ENCODE measurements at regions not wholly inside any gene's neighbourhood (a gene's known extent, or its start where the extent isn't known, plus 50 kb on each side); places are given as distances from the start of the nearest gene placed in this dataset.

- intact Hi-C loops (cut with DNase I): no loop called here
- ATAC-seq (no peak), DNase-seq (ENCODE audit: missing footprints) (no peak)
These were observed 443.8 kb upstream of the MANEA start for GRCh38 chr6:95133578-95133977.

- ATAC-seq (no peak), DNase-seq (ENCODE audit: missing footprints) (no peak)
- intact Hi-C loops (cut with DNase I): no loop called here
These were observed 442.2 kb upstream of the MANEA start for GRCh38 chr6:95135182-95135581.

- intact Hi-C loops (cut with DNase I): no loop called here
These were observed 435.2 kb upstream of the MANEA start for GRCh38 chr6:95142101-95142500.

GRCh38 chr6:95142661-95143335, 434.5 kb upstream of the MANEA start:
- intact Hi-C loops (cut with DNase I): no loop called here
- DNase-seq (ENCODE audit: missing footprints): no peak

More at GRCh38 chr6:95142101-95142500, 435.2 kb upstream of the MANEA start:
- DNase-seq (ENCODE audit: missing footprints): no peak
- no peak for ATAC-seq

GRCh38 chr6:95143408-95144180, 433.7 kb upstream of the MANEA start:
- no peak for ATAC-seq
- no peak for DNase-seq (ENCODE audit: missing footprints)
- intact Hi-C loops (cut with DNase I): no loop called here

More at GRCh38 chr6:95142661-95143335, 434.5 kb upstream of the MANEA start:
- no peak for ATAC-seq

GRCh38 chr6:95145457-95145856, 431.9 kb upstream of the MANEA start:
- ATAC-seq (no peak), DNase-seq (ENCODE audit: missing footprints) (no peak)
- intact Hi-C loops (cut with DNase I): no loop called here

- intact Hi-C loops (cut with DNase I): no loop called here
- ATAC-seq: no peak
- no peak for DNase-seq (ENCODE audit: missing footprints)
These were observed 417.8 kb upstream of the MANEA start for GRCh38 chr6:95159557-95159956.

- intact Hi-C loops (cut with DNase I): no loop called here
- DNase-seq (ENCODE audit: missing footprints): no peak
- no peak for ATAC-seq
These were observed 407.6 kb upstream of the MANEA start for GRCh38 chr6:95169775-95170174.

- no peak for ATAC-seq
- intact Hi-C loops (cut with DNase I): no loop called here
- no peak for DNase-seq (ENCODE audit: missing footprints)
These were observed 401.2 kb upstream of the MANEA start for GRCh38 chr6:95175927-95176675.

GRCh38 chr6:95185874-95186273, 391.5 kb upstream of the MANEA start:
- no peak for ATAC-seq
- intact Hi-C loops (cut with DNase I): no loop called here

GRCh38 chr6:95186710-95187109, 390.6 kb upstream of the MANEA start:
- no peak for DNase-seq (ENCODE audit: missing footprints)
- intact Hi-C loops (cut with DNase I): no loop called here
- ATAC-seq: no peak

More at GRCh38 chr6:95185874-95186273, 391.5 kb upstream of the MANEA start:
- no peak for DNase-seq (ENCODE audit: missing footprints)

- no peak for DNase-seq (ENCODE audit: missing footprints)
- intact Hi-C loops (cut with DNase I): no loop called here
- no peak for ATAC-seq
These were observed 379.7 kb upstream of the MANEA start for GRCh38 chr6:95197590-95197989.

GRCh38 chr6:95203153-95203754, 374.1 kb upstream of the MANEA start:
- DNase-seq (ENCODE audit: missing footprints) (no peak), ATAC-seq (no peak)
- intact Hi-C loops (cut with DNase I): loop anchor here (10.0 kb wide), 1 partner anchor 72 kb away; no protein-coding TSS in a partner anchor

GRCh38 chr6:95204178-95204577, 373.2 kb upstream of the MANEA start:
- DNase-seq (ENCODE audit: missing footprints) (no peak), ATAC-seq (no peak)
- intact Hi-C loops (cut with DNase I): loop anchor here (10.0 kb wide), 1 partner anchor 71 kb away; no protein-coding TSS in a partner anchor

- intact Hi-C loops (cut with DNase I): loop anchor here (10.0 kb wide), 1 partner anchor 66 kb away; no protein-coding TSS in a partner anchor
- ATAC-seq: no peak
- DNase-seq (ENCODE audit: missing footprints): no peak
These were observed 368.7 kb upstream of the MANEA start for GRCh38 chr6:95208621-95209020.

GRCh38 chr6:95209074-95209473, 368.3 kb upstream of the MANEA start:
- ATAC-seq: no peak
- intact Hi-C loops (cut with DNase I): loop anchor here (10.0 kb wide), 1 partner anchor 66 kb away; no protein-coding TSS in a partner anchor
- no peak for DNase-seq (ENCODE audit: missing footprints)

- ATAC-seq (no peak), DNase-seq (ENCODE audit: missing footprints) (no peak)
- intact Hi-C loops (cut with DNase I): no loop called here
These were observed 360.8 kb upstream of the MANEA start for GRCh38 chr6:95216555-95216954.

- intact Hi-C loops (cut with DNase I): no loop called here
- DNase-seq (ENCODE audit: missing footprints) (no peak), ATAC-seq (no peak)
These were observed 350.0 kb upstream of the MANEA start for GRCh38 chr6:95227351-95227750.

GRCh38 chr6:95228636-95229035, 348.7 kb upstream of the MANEA start:
- intact Hi-C loops (cut with DNase I): no loop called here
- DNase-seq (ENCODE audit: missing footprints): no peak
- ATAC-seq: no peak

Measured in Right ventricle myocardium inferior (tissue), 1 donor.